WI38 (cell line): ENCODE measurements at regions not wholly inside any gene's neighbourhood (a gene's known extent, or its start where the extent isn't known, plus 50 kb on each side); places are given as distances from the start of the nearest gene placed in this dataset.
"Not testable (repeated sequence)": the region's sequence is repeated elsewhere in the genome, so short reads cannot be mapped to it uniquely, and the experiment has no call there.

ENCODE experiments used
- H3K4me3 ChIP-seq: 2 replicates; pipeline ENCODE4 v1.5.1; 2011; ENCODE audit warnings: low read depth, mild to moderate bottlenecking, control low read depth, low read length
- CTCF ChIP-seq: IDR thresholded peaks from 2 replicates; pipeline ENCODE4 v1.5.1; 2012; ENCODE audit warnings: low read depth, mild to moderate bottlenecking, control low read depth, low read length

GRCh38 chr5:109558952-109559351, 130.8 kb upstream of the MAN2A1 start:
- H3K4me3 ChIP-seq: no peak overlapping the region

GRCh38 chr5:109558364-109558763, 131.4 kb upstream of the MAN2A1 start:
- no peak overlapping the region for H3K4me3 ChIP-seq
- TF ChIP-seq CTCF: no peak

More at GRCh38 chr5:109558952-109559351, 130.8 kb upstream of the MAN2A1 start:
- no peak for TF ChIP-seq CTCF

GRCh38 chr5:109553846-109554245, 135.9 kb upstream of the MAN2A1 start:
- H3K4me3 ChIP-seq: no peak overlapping the region
- TF ChIP-seq CTCF: no peak

- H3K4me3 ChIP-seq: not testable (repeated sequence)
Observed at GRCh38 chr5:109551234-109551633, 138.5 kb upstream of the MAN2A1 start.

- no peak overlapping the region for H3K4me3 ChIP-seq
- no peak for TF ChIP-seq CTCF
Observed at GRCh38 chr5:109550077-109550476, 139.7 kb upstream of the MAN2A1 start.

GRCh38 chr5:109546461-109546860, 136.7 kb upstream of the PJA2 start:
- no peak for TF ChIP-seq CTCF
- no peak overlapping the region for H3K4me3 ChIP-seq

GRCh38 chr5:109544873-109545272, 135.1 kb upstream of the PJA2 start:
- H3K4me3 ChIP-seq: not testable (repeated sequence)

- H3K4me3 ChIP-seq: not testable (repeated sequence)
Observed at GRCh38 chr5:109538692-109539091, 128.9 kb upstream of the PJA2 start.

- not testable (repeated sequence) for H3K4me3 ChIP-seq
Observed at GRCh38 chr5:109535090-109535489, 125.3 kb upstream of the PJA2 start.

GRCh38 chr5:109533751-109534272, 124.0 kb upstream of the PJA2 start:
- H3K4me3 ChIP-seq: no peak overlapping the region
- TF ChIP-seq CTCF: no peak
